KBM-7 (cell line): ENCODE measurements at regions not wholly inside any gene's neighbourhood (a gene's known extent, or its start where the extent isn't known, plus 50 kb on each side); places are given as distances from the start of the nearest gene placed in this dataset.
A peak's percentile ranks its signal among the peaks of the same experiment; 100 is the strongest.
"Not testable (repeated sequence)": the region's sequence is repeated elsewhere in the genome, so short reads cannot be mapped to it uniquely, and the experiment has no call there.

Source experiments
- DNase-seq: peaks from one replicate; pipeline ENCODE4 v3.0.0-alpha.2; 2015
- in situ Hi-C: fragments of 300-500 bp; cut with MboI; formaldehyde crosslinking; loops from 2 replicates; pipeline ENCODE4 v1.14.3; 2020; ENCODE audit warnings: low sequenced_read_pairs, low pct_unique_long_range_greater_than_20kb, mixed read lengths

DNA sequence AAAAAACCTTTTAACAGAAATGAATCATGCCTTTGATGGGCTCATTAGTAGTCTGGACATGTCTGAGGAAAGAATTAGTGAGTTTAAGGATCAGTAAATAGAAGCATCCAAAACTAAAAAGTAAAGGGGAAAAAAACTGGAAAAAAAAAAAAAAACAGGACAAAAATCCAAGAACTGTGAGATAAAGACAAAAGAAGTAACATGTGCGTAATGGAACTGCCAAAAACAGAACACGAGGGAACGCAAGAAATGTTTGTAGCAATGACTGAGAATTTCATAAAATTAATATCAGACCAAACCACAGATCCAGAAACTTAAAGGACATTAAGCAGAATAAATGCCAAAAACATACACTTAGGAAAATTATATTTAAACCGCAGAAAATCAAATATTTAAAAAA, 77.4 kb downstream of the MS4A13 start:
- in situ Hi-C loops = no loop called here
- no peak for DNase-seq

DNA sequence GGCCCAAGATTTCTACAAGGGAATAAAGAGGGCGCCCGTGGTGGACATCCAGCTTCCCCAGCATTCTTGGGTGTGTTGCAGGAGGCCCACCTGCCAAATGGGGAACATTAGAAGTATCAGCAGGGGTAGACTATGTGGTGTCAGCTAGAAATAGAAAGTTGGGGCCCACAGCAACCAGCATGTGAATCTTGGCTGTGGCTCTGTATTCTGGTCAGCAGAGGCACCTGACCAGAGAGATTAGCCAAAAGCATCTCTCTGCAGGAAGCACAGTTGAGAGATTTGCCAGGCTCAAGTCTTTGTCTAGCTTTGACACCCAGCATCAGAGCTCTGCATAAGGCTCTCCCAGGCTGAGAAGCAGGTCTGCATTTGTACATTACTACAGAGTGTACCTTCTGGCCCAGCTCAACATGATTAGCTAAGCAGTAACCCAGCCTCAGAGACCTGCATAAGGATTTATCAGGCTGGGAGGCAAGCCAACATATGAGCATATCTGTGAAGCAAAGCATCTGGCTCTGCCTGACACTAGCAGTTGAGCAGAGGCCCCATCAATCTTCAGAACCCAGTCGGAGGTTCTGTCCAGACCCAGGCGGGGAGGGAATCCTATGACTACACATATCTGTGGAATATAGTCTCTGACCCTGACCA, 79.9 kb downstream of the MS4A13 start:
- in situ Hi-C loops = no loop called here
- no peak for DNase-seq

DNA sequence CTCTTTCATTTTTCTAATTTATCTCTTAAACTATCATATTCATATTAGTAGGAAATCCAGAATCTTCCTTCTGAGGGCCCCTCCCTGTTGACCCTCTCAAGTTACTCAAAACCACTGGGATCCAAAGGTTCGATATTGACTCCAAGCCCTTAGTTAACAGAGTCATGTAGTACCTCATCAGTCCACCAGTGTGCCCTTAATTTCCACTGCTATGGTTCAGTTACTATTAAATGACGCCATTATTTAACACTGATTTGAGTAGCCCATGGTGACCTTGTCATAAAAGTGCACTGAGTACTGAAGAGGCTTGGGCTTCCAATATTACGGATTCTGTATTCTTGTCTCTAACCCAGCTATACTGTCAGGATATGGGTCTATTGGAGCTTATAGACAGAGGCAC, 91.9 kb upstream of the MS4A8 start:
- no peak for DNase-seq
- in situ Hi-C loops = loop anchor here (25.0 kb wide), 1 partner anchor 245 kb away; no protein-coding TSS in a partner anchor

DNA sequence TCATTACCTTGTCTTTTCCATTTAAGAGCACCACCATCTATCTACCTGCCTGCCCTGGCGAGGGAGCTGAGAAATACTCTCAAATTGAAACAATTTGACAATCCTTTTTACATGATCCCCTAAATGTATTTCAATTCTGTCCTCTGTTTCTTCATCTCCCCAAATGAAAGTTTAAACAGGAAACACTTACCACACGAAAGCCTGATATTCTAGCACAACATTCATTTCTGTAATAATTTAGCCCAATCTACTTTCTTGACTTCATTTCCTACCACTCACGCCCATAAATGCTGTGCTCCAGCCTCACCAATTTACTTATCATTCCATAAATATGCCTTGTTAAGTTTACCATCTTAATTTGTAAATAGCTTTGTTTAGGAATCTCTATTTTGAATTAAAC, 89.8 kb upstream of the MS4A8 start:
- no peak for DNase-seq
- in situ Hi-C loops = loop anchor here (25.0 kb wide), 1 partner anchor 247 kb away; no protein-coding TSS in a partner anchor

DNA sequence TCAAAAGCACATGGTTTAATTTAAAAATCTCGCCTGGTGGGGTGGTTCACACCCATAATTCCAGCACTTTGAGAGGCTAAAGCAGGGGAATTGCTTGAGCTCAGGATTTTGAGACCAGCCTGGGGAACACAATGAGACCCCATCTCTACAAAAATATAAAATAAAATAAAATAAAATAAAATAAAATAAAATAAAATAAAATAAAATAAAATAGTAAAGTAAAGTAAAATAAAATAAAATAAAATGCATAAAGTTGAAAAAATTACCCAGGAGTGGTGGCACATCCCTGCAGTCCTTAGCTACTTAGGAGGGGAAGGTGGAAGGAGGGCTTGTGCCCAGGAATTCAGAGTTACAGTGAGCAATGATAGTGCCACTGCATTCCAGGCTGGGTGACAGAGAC, 88.7 kb upstream of the MS4A8 start:
- DNase-seq = no peak
- in situ Hi-C loops = loop anchor here (25.0 kb wide), 1 partner anchor 248 kb away; no protein-coding TSS in a partner anchor

DNA sequence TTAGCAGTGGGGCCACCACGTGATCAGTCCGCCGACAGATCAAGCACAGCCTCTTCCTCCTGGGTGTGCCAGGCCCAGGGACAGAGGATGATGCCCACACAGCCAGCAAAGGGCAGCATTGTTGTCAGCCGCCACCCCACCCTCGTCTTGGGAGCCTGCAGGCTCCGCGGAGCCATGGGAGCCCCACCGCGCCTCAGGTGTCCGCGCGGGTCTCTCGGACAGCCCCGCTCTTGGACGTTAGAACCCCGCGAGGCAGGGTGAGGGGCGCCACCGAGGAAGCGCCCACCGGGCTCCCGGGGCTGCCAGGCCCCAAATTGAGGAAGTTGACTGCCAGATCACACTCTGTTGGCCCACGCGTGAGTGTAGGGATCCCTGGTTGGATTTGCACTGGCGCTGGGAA, 83.9 kb upstream of the MS4A8 start:
- in situ Hi-C loops = loop anchor here (25.0 kb wide), 1 partner anchor 253 kb away; no protein-coding TSS in a partner anchor
- no peak for DNase-seq

DNA sequence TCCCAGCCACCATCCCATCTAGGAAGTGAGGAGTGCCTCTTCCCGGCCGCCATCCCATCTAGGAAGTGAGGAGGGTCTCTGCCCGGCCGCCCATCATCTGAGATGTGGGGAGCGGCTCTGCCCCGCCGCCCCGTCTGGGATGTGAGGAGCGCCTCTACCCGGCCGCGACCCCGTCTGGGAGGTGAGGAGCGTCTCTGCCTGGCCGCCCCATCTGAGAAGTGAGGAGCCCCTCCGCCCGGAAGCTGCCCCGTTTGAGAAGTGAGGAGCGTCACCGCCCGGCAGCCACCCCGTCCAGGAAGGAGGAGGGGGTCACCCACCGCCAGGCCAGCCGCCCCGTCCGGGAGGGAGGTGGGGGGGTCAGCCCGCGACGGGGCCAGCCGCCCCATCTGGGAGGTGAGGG, 77.5 kb upstream of the MS4A8 start:
- not testable (repeated sequence) for DNase-seq
- in situ Hi-C loops = loop anchor here (25.0 kb wide), 1 partner anchor 260 kb away; no protein-coding TSS in a partner anchor

DNA sequence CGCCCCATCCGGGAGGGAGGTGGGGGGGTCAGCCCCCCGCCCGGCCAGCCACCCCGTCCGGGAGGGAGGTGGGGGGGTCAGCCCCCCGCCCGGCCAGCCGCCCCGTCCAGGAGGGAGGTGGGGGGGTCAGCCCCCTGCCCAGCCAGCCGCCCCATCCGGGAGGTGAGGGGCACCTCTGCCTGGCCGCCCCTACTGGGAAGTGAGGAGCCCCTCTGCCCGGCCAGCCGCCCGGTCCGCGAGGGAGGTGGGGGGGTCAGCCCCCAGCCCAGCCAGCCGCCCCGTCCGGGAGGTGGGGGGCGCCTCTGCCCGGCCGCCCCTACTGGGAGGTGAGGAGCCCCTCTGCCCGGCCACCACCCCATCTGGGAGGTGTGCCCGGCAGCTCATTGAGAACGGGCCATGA, 76.6 kb upstream of the MS4A8 start:
- in situ Hi-C loops = loop anchor here (25.0 kb wide), 1 partner anchor 260 kb away; no protein-coding TSS in a partner anchor
- not testable (repeated sequence) for DNase-seq

DNA sequence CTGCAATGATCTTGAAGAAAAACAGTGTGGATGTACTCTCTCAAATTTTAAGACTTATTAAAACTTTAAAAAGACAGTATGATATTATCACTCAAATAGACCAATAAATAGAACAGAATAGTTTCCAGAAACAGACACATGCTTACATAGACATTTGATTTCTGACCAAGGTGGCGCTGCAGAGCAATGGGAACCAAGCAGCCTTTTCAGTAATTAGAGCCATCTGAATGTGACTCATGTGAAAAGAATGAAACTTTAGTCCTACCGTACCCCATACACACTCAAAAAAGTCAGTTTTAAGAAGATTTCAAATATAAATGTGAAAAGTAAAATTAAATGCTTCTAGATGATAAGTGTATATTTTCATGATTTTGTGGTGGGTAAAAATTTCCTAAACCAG, 74.2 kb upstream of the MS4A8 start:
- no peak for DNase-seq
- in situ Hi-C loops = no loop called here

DNA sequence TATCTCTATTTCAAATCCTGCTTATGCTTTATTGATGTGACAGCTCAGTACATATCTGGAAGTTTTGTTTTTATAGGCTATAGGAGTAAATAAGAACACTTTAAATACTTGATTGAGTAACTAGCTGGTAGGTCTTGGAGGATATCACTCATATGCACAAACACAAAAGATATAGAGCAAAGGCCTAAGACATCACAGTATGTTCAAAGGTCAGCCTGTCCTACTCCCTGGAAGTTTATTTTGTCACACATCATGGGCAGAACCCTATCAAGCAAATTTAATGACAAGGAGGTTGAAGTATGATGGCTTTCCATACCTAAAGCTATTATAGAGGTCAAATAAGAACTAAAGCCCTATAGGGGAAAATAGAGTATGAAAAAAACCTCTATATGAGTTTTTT, 70.0 kb upstream of the MS4A8 start:
- no peak for DNase-seq
- in situ Hi-C loops = no loop called here

DNA sequence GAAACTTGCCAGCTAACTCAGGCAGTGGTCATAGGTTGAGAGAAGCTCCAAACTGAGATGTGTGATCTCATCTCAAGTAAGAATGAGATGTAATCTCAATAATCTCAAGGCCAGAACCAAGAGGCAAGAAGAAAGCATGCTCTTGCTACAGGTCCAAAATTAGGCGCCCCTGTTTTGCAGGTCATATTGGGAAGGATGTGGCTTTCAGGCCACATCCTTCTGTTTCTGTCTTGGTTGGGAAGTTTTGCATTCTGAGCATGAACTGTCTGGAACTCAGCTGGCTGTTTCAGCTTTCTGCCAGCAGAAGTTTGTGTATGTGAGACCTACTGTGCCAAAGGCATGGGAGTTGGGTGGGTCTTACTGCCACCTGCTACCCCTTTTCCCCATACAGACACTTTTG, 67.5 kb upstream of the MS4A8 start:
- in situ Hi-C loops = no loop called here
- DNase-seq = peak; percentile 14

DNA sequence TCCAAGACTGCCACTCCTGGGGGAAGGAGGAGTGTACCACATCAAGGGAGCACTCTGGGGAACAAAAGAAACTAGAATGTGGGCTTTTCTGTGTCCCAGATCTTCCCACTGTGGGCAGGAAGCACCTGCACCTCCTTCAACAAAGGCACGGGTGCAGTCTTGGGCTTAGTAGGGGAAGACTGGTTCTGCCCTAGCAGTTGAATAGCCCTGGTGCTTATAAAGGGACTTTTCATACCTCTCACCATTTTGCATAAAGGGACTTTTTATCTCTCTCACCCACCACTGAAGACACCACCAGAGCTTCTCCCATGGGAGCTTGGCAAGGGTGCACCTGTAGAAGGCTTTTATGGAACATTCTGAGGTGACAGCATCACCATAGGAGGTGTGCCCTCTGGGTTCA, 65.8 kb upstream of the MS4A8 start:
- no peak for DNase-seq
- in situ Hi-C loops = no loop called here

DNA sequence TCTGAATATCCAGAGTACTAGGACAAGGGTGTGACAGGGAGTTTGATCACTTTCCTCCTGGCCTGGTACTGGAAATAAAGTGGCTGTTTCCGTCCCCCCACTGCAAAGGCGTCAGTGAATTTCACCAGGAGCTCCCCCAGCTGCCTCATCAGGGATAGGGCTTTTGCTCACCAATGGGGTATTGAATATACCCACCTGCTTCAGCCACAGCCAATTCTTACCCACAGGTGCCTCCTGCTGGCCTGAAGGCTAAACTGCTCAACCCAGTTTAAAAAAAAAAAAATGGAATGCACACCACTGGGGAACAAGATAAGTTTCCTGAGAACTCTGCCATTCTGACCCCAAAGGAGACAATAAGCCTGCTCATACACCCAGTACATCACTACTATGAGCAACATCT, 65.3 kb upstream of the MS4A8 start:
- in situ Hi-C loops = no loop called here
- peak; percentile 72 for DNase-seq

DNA sequence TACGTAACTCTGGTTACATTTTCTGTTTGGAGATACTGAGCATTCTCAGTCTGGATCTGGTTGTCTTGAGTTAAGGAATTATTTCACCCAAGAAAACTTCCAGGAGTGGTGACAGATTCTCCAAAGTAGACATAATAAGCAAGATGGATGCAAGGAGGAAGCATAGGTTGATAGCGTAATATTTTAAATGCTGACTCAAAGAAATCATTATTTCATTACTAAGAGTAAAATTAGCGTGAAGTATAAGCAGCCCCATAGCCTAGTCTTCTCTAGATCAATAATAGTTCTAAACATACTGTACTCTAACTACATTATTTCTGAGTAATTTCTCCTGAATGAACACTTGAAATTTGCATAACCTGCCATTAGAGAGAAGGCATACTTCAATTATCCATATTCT, 57.5 kb upstream of the MS4A8 start:
- DNase-seq = no peak
- in situ Hi-C loops = no loop called here

DNA sequence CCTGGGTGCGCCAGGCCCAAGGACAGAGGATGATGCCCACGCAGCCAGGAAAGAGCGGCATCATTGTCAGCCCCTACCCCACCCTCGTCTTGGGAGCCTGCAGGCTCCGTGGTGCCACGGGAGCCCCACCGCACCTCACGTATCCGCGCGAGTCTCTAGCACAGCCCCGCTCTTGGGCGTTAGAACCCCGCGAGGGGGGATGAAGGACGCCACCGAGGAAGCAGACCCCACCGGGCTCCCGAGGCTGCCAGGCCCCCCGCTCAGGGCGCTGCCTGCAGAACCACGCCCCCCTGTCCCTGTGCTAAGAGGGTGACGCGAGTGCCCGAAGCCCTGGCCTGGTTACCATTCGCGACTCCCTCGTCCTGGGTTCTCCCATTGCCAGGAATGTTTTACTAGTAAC, 52.3 kb upstream of the MS4A8 start:
- DNase-seq = no peak
- in situ Hi-C loops = no loop called here
